ENCODE measurements at regions not wholly inside any gene's neighbourhood (a gene's known extent, or its start where the extent isn't known, plus 50 kb on each side); places are given as distances from the start of the nearest gene placed in this dataset.

- TF ChIP-seq CTCF (IDR thresholded peaks at IDR 0.05; ENCODE audit: low read depth, low read length, missing input control) = no peak
- TF ChIP-seq MAX (IDR thresholded peaks at IDR 0.05) = no peak
- TF ChIP-seq NR2F2 (IDR thresholded peaks at IDR 0.05) = no peak
- TF ChIP-seq JUND (IDR thresholded peaks at IDR 0.05) = no peak
- TF ChIP-seq ATF3 (IDR thresholded peaks at IDR 0.05) = no peak
- TF ChIP-seq YY1 (IDR thresholded peaks at IDR 0.05) = no peak
- TF ChIP-seq REST (IDR thresholded peaks at IDR 0.05) = no peak
- no peak for TF ChIP-seq HNF4G (IDR thresholded peaks at IDR 0.05)
- TF ChIP-seq TAF1 (conservative IDR thresholded peaks at IDR 0.05) = no peak
- no peak for TF ChIP-seq RXRA (IDR thresholded peaks at IDR 0.05)
- TF ChIP-seq GABPA (IDR thresholded peaks at IDR 0.05 in 1 of 2, conservative IDR thresholded peaks at IDR 0.05 in 1 of 2) = no peak
- TF ChIP-seq ZBTB33 (IDR thresholded peaks at IDR 0.05) = no peak
Measured at GRCh38 chr20:52015155-52015554, 176.4 kb downstream of the ZFP64 start.

Measured in liver (tissue), 3 donors.